ENCODE measurements at regions not wholly inside any gene's neighbourhood (a gene's known extent, or its start where the extent isn't known, plus 50 kb on each side); places are given as distances from the start of the nearest gene placed in this dataset.

DNA sequence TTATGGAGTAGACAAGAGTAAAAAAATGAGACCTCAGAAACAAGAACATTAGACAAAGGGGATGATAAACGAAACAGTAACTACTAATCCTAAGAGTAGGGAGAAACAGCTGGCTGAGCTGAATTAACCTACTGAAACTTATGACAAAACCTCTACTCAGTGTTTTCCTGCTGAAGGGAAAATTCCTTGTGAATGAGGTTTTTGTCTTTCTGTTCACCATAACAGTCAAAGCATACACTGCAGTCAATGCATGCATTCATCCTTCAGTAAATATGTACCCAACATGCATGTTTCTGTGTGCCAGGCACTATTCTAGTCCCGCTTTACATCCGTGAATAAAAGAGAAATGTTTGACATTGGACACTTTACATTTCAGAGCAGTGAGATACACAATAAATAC, 805.6 kb upstream of the KLHL29 start:
- Histone ChIP-seq H4K8ac (ENCODE audit: low read depth in 2 of 2, low read length in 2 of 2) (no peak overlapping the region), H3K27ac (ENCODE audit: insufficient read depth, low read length) (no peak overlapping the region), H3K27me3 (ENCODE audit: control insufficient read depth, insufficient read depth, low read length) (no peaks in the 10 kb centered on the region), H3K36me3 (ENCODE audit: control insufficient read depth, insufficient read depth, low read length) (no peaks in the 10 kb centered on the region), H4K20me1 (ENCODE audit: insufficient read depth, low read length) (no peaks in the 10 kb centered on the region), H2BK15ac (ENCODE audit: low read depth, low read length) (no peak overlapping the region), H2BK20ac (ENCODE audit: low read depth, low read length) (no peak overlapping the region), H2AK5ac (ENCODE audit: low read depth, low read length) (no peak overlapping the region), H3K56ac (ENCODE audit: extremely low read depth, insufficient read depth, low read length) (no peak overlapping the region), H3K4ac (ENCODE audit: low read depth, low read length) (no peak overlapping the region), H3K18ac (ENCODE audit: low read depth, low read length) (no peak overlapping the region), H4K91ac (ENCODE audit: insufficient read depth, low read depth, low read length) (no peak overlapping the region), H3K9ac (ENCODE audit: low read depth, low read length) (no peak overlapping the region), H2AFZ (replicated peaks; ENCODE audit: low read length, poor library complexity) (no peak overlapping the region), H3K23ac (ENCODE audit: low read depth, low read length) (no peak overlapping the region), H2BK120ac (ENCODE audit: low read depth, low read length) (no peak overlapping the region), H3K9me3 (ENCODE audit: control insufficient read depth, insufficient read depth, low read length) (peaks cover 10% of the 10 kb centered on the region; the same call in 1 of the 2 replicates), H3K14ac (replicated peaks; ENCODE audit: low read depth, low read length) (no peak overlapping the region), H3K4me1 (ENCODE audit: control insufficient read depth, insufficient read depth, low read length) (no peaks in the 10 kb centered on the region), H3K9me1 (ENCODE audit: insufficient read depth, low read length) (no peaks in the 10 kb centered on the region), H2BK5ac (ENCODE audit: low read depth, low read length, poor library complexity, severe bottlenecking) (no peak overlapping the region), H3K79me1 (ENCODE audit: low read depth in 1 of 2, low read length in 2 of 2) (no peaks in the 10 kb centered on the region), H3K4me2 (ENCODE audit: low read depth, low read length) (no peak overlapping the region), H3K4me3 (ENCODE audit: insufficient read depth, low read depth, low read length) (no peak overlapping the region), H4K5ac (ENCODE audit: low read depth, low read length) (no peak overlapping the region), H2AK9ac (replicated peaks; ENCODE audit: low read depth, low read length, poor library complexity) (no peak overlapping the region)
- ChIA-PET CTCF (no interaction called here), POLR2A (ENCODE audit: unreplicated experiment) (no interaction called here)
- DNase-seq (no peak), ATAC-seq (ENCODE audit: low read depth) (no peak)
- TF ChIP-seq RFX5 (IDR thresholded peaks at IDR 0.05; ENCODE audit: low read depth, low read length), result no peak
- TF ChIP-seq, protein P1, sequence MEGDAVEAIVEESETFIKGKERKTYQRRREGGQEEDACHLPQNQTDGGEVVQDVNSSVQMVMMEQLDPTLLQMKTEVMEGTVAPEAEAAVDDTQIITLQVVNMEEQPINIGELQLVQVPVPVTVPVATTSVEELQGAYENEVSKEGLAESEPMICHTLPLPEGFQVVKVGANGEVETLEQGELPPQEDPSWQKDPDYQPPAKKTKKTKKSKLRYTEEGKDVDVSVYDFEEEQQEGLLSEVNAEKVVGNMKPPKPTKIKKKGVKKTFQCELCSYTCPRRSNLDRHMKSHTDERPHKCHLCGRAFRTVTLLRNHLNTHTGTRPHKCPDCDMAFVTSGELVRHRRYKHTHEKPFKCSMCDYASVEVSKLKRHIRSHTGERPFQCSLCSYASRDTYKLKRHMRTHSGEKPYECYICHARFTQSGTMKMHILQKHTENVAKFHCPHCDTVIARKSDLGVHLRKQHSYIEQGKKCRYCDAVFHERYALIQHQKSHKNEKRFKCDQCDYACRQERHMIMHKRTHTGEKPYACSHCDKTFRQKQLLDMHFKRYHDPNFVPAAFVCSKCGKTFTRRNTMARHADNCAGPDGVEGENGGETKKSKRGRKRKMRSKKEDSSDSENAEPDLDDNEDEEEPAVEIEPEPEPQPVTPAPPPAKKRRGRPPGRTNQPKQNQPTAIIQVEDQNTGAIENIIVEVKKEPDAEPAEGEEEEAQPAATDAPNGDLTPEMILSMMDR (conservative IDR thresholded peaks at IDR 0.05; ENCODE audit: low read depth, low read length), result no peak
- no peak for TF ChIP-seq FOS (IDR thresholded peaks at IDR 0.05; ENCODE audit: low read depth, low read length)
- TF ChIP-seq POLR2A (IDR thresholded peaks at IDR 0.05; ENCODE audit: low read depth, low read length), result no peak
- no peak for TF ChIP-seq NFE2L2 (IDR thresholded peaks at IDR 0.05; ENCODE audit: low read depth, low read length)
- no peak for TF ChIP-seq BHLHE40 (IDR thresholded peaks at IDR 0.05; ENCODE audit: low read depth, low read length)
- no peak for TF ChIP-seq CHD1 (IDR thresholded peaks at IDR 0.05; ENCODE audit: low read depth, low read length)
- TF ChIP-seq RCOR1 (IDR thresholded peaks at IDR 0.05; ENCODE audit: insufficient replicate concordance, low read length), result no peak
- no peak for TF ChIP-seq MAZ (IDR thresholded peaks at IDR 0.05; ENCODE audit: borderline replicate concordance, low read depth, low read length)
- no peak for TF ChIP-seq CEBPB (IDR thresholded peaks at IDR 0.05; ENCODE audit: low read depth, low read length)
- TF ChIP-seq, protein P2, sequence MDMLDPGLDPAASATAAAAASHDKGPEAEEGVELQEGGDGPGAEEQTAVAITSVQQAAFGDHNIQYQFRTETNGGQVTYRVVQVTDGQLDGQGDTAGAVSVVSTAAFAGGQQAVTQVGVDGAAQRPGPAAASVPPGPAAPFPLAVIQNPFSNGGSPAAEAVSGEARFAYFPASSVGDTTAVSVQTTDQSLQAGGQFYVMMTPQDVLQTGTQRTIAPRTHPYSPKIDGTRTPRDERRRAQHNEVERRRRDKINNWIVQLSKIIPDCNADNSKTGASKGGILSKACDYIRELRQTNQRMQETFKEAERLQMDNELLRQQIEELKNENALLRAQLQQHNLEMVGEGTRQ (IDR thresholded peaks at IDR 0.05; ENCODE audit: low read depth, low read length), result no peak
- TF ChIP-seq, protein P3, sequence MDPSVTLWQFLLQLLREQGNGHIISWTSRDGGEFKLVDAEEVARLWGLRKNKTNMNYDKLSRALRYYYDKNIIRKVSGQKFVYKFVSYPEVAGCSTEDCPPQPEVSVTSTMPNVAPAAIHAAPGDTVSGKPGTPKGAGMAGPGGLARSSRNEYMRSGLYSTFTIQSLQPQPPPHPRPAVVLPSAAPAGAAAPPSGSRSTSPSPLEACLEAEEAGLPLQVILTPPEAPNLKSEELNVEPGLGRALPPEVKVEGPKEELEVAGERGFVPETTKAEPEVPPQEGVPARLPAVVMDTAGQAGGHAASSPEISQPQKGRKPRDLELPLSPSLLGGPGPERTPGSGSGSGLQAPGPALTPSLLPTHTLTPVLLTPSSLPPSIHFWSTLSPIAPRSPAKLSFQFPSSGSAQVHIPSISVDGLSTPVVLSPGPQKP (IDR thresholded peaks at IDR 0.05; ENCODE audit: borderline replicate concordance, low read depth, low read length), result no peak
- no peak for TF ChIP-seq MAFK (IDR thresholded peaks at IDR 0.05; ENCODE audit: low read depth, low read length)
- TF ChIP-seq MXI1 (IDR thresholded peaks at IDR 0.05; ENCODE audit: borderline replicate concordance, low read depth, low read length), result no peak
- no peak for TF ChIP-seq RAD21 (IDR thresholded peaks at IDR 0.05; ENCODE audit: low read length)
- no CpG with 5 or more reads among the region's 3 CpGs for WGBS, 2 experiments (ENCODE audit: extremely low coverage in 2 of 2, insufficient read length in 1 of 2)
- no TSS peak for BruUV-seq (replicated peaks)
- intact Hi-C loops (cut with micrococcal nuclease) (no loop called here), in situ Hi-C loops (cut with MboI; ENCODE audit: low sequenced_read_pairs) (no loop called here), dilution Hi-C loops (cut with HindIII; ENCODE audit: low sequenced_read_pairs, unreplicated experiment) (no loop called here)

All from IMR-90 (cell line).